K562 (cell line): ENCODE measurements at regions not wholly inside any gene's neighbourhood (a gene's known extent, or its start where the extent isn't known, plus 50 kb on each side); places are given as distances from the start of the nearest gene placed in this dataset.

ENCODE experiments used
- ATAC-seq: fragments of 200-7000 bp; cut with Tn5 transposase; 3 replicates; pipeline ENCODE4 v1.9.1; 2020; ENCODE audit warnings: moderate library complexity
- BruUV-seq: library from RNA; stranded (reverse); fragments of 400-500 nt; replicated peaks from 2 replicates; lab custom pipeline; 2021; lab: Mats Ljungman, UMichigan
- CTCF ChIA-PET: fragments of 300-600 bp; formaldehyde crosslinking; extraction: SDS; loops from one replicate; lab custom pipeline; 2021; ENCODE audit warnings: low intra/inter-chr PET ratio; lab: Yijun Ruan, JAX
- POLR2A ChIA-PET: fragments of 300-600, 350-650 bp; sonication (Branson Sonifier 250); formaldehyde crosslinking; extraction: SDS; loops from one replicate; lab custom pipeline; 2021; ENCODE audit warnings: antibody characterized with exemption, inconsistent platforms; lab: Yijun Ruan, JAX
- DNase-seq, 4 experiments: peaks; one replicate each; pipeline versions ENCODE4 v3.0.0 to v3.0.0-alpha.2; 2011 to 2018; ENCODE audit warnings: low spot score in 3 of 4, mixed read lengths in 3 of 4; ENCODE audit errors: extremely low read depth in 1 of 4
- FAIRE-seq: peaks from 2 replicates; lab custom pipeline; 2011; peaks lifted over from hg19 to GRCh38; lab: Jason Lieb, UNC
- H2AFZ ChIP-seq: 2 replicates; pipeline ENCODE4 v1.6.0; 2011; ENCODE audit warnings: low read depth, low read length, control low read depth, inconsistent platforms
- H3K27ac ChIP-seq: fragments of 200-600 bp; 3 replicates; pipeline ENCODE4 v1.8.0; 2011; ENCODE audit warnings: low read depth, mild to moderate bottlenecking, control low read depth, inconsistent platforms, low read length, moderate library complexity, mixed read lengths; ENCODE audit errors: extremely low read depth
- H3K27me3 ChIP-seq, 2 experiments: fragments of 300-600 bp in 1 of 2; 2 replicates in 1 of 2; 3 replicates in 1 of 2; pipeline versions ENCODE4 v1.6.0 to v1.8.0; 2011; ENCODE audit warnings: inconsistent platforms in 2 of 2, low read length in 2 of 2, mild to moderate bottlenecking in 1 of 2, mixed read lengths in 1 of 2, moderate library complexity in 1 of 2; ENCODE audit not compliant: control insufficient read depth in 2 of 2, insufficient read depth in 2 of 2
- H3K36me3 ChIP-seq: fragments of 300-600 bp; 3 replicates; pipeline ENCODE4 v1.8.0; 2011; ENCODE audit warnings: mild to moderate bottlenecking, low read length, inconsistent platforms; ENCODE audit not compliant: control insufficient read depth, insufficient read depth
- H3K4me1 ChIP-seq, 2 experiments: fragments of 200-600 bp in 1 of 2; replicated peaks in 1 of 2; 2 replicates in 1 of 2; 3 replicates in 1 of 2; pipeline versions ENCODE4 v1.5.1 to v1.8.0; 2011; ENCODE audit warnings: inconsistent platforms in 2 of 2, low read length in 2 of 2, mild to moderate bottlenecking in 1 of 2, mixed read lengths in 1 of 2, moderate library complexity in 1 of 2; ENCODE audit not compliant: control insufficient read depth in 2 of 2, insufficient read depth in 2 of 2
- H3K4me2 ChIP-seq: 2 replicates; pipeline ENCODE4 v1.6.1; 2011; ENCODE audit warnings: low read length, control low read depth, inconsistent platforms, mixed read lengths; ENCODE audit not compliant: insufficient read depth
- H3K4me3 ChIP-seq: fragments of 200-600 bp; sonication (generic), shearing (Covaris generic); 2 replicates; pipeline ENCODE4 v1.5.1; 2016; ENCODE audit warnings: control low read depth, inconsistent platforms
- H3K79me2 ChIP-seq: fragments of 200-600 bp; 3 replicates; pipeline ENCODE4 v1.8.0; 2011; ENCODE audit warnings: low read length, inconsistent platforms; ENCODE audit not compliant: control insufficient read depth, insufficient read depth
- H3K9ac ChIP-seq, 2 experiments: 2 replicates each; pipeline versions ENCODE4 v1.6.0 to v1.6.1; 2011; ENCODE audit warnings: low read depth in 2 of 2, low read length in 2 of 2, control low read depth in 1 of 2, inconsistent platforms in 1 of 2, mild to moderate bottlenecking in 1 of 2, mixed read lengths in 1 of 2; ENCODE audit not compliant: insufficient read depth in 1 of 2
- H3K9me1 ChIP-seq: one replicate; pipeline ENCODE4 v1.6.0; 2011; ENCODE audit warnings: inconsistent platforms, mild to moderate bottlenecking, low read length, moderate library complexity; ENCODE audit not compliant: control insufficient read depth, insufficient read depth
- H3K9me3 ChIP-seq: replicated peaks from 2 replicates; pipeline ENCODE4 v1.5.1; 2011; ENCODE audit warnings: low read depth, low read length, inconsistent platforms; ENCODE audit not compliant: control insufficient read depth, insufficient read depth
- H4K20me1 ChIP-seq: replicated peaks from 2 replicates; pipeline ENCODE4 v1.6.1; 2011; ENCODE audit warnings: low read length, inconsistent platforms, mixed read lengths; ENCODE audit not compliant: control insufficient read depth, insufficient read depth
- CBX2 ChIP-seq: fragments of 200-600 bp; sonication (generic); IDR thresholded peaks from one replicate; pipeline ENCODE4 v1.6.1; 2012; ENCODE audit warnings: mild to moderate bottlenecking, low read length, inconsistent platforms; ENCODE audit not compliant: insufficient read depth, poor library complexity, severe bottlenecking
- CREB5 ChIP-seq: fragments of 250-450 bp; sonication (Bioruptor Pico); IDR thresholded peaks from 2 replicates; pipeline ENCODE4 v1.5.0; 2020; ENCODE audit warnings: mild to moderate bottlenecking
- E2F8 ChIP-seq: fragments of 450-650 bp; IDR thresholded peaks from 2 replicates; pipeline ENCODE4 v1.7.1; 2018; ENCODE audit warnings: mild to moderate bottlenecking, low read depth; ENCODE audit not compliant: partially characterized antibody
- EHMT2 ChIP-seq: fragments of 450-650 bp; IDR thresholded peaks from 2 replicates; pipeline ENCODE4 v1.6.1; 2018; ENCODE audit warnings: antibody characterized with exemption
- HMBOX1 ChIP-seq: sonication (generic); IDR thresholded peaks from 2 replicates; pipeline ENCODE4 v1.6.1; 2016
- MAFF ChIP-seq: IDR thresholded peaks from 2 replicates; pipeline ENCODE4 v1.6.1; 2012; ENCODE audit warnings: low read length, improper control_type of control experiment
- MAFK ChIP-seq: IDR thresholded peaks from 2 replicates; pipeline ENCODE4 v1.6.1; 2011; ENCODE audit warnings: low read length, improper control_type of control experiment
- NR4A1 ChIP-seq, 2 experiments: fragments of 250-450 bp in 1 of 2; fragments of 450-650 bp in 1 of 2; sonication (Bioruptor Pico) in 1 of 2; IDR thresholded peaks; 2 replicates each; pipeline versions ENCODE4 v1.4.0 to v1.6.1; 2016 to 2020; ENCODE audit warnings: mild to moderate bottlenecking in 2 of 2, missing compliant biosample characterization in 1 of 2, missing genetic modification characterization in 1 of 2, moderate library complexity in 1 of 2
- PHB2 ChIP-seq: fragments of 450-650 bp; IDR thresholded peaks from 2 replicates; pipeline ENCODE4 v1.6.1; 2017; ENCODE audit warnings: low read depth
- TAF9B ChIP-seq: fragments of 450-650 bp; IDR thresholded peaks from 2 replicates; pipeline ENCODE4 v1.6.1; 2018; ENCODE audit warnings: mild to moderate bottlenecking; ENCODE audit not compliant: partially characterized antibody
- WGBS: fragments of 100-300 bp; shearing (Covaris generic); methylation state at CpG from one replicate; pipeline ENCODE4 v1.1.6; 2016; ENCODE audit warnings: low coverage, mixed read lengths; ENCODE audit not compliant: insufficient coverage; ENCODE audit errors: missing lambda C conversion rate; 5-methylcytosine and 5-hydroxymethylcytosine counted together
- in situ Hi-C: fragments of 300-500 bp; cut with MboI; formaldehyde crosslinking; loops from 4 replicates; pipeline ENCODE4 v1.15.0; 2018; ENCODE audit warnings: inconsistent platforms, mixed read lengths
- intact Hi-C: fragments of 100-400 bp; cut with micrococcal nuclease; formaldehyde crosslinking; loops from 2 replicates; pipeline ENCODE4 v1.14.2; 2022

GRCh38 chr6:144580771-144581170 lies 295.6 kb downstream of the UTRN start:
- H3K27me3 ChIP-seq, result no peaks in the 10 kb centered on the region
- no peak for ATAC-seq
- ChIA-PET POLR2A (interaction anchor here (0.6 kb wide), 1 partner anchor 216 kb away, joined by 3 read pairs; no protein-coding TSS in a partner anchor), CTCF (interaction anchor here (0.5 kb wide), 1 partner anchor 634 kb away, joined by 3 read pairs; no protein-coding TSS in a partner anchor)
- no peak overlapping the region for H3K4me2 ChIP-seq
- in situ Hi-C loops, result loop anchor here (10.0 to 25.0 kb wide), 2 partner anchors 634 to 1057 kb away; no protein-coding TSS in a partner anchor
- no peak overlapping the region for H3K9ac ChIP-seq
- TF ChIP-seq TAF9B, result no peak
- TF ChIP-seq CBX2, result no peak
- TF ChIP-seq MAFF, result no peak
- TF ChIP-seq PHB2, result no peak
- no peak for TF ChIP-seq E2F8
- no peak for TF ChIP-seq NR4A1 (CRISPR knock-in tag; IDR thresholded peaks at IDR 0.05)
- TF ChIP-seq NR4A1 (tag; IDR thresholded peaks at IDR 0.05), result no peak
- TF ChIP-seq EHMT2, result no peak
- no peak for TF ChIP-seq MAFK
- TF ChIP-seq CREB5 (CRISPR knock-in tag), result no peak
- no peak for TF ChIP-seq HMBOX1
- H3K4me1 ChIP-seq, result peaks cover 0 to 8% of the 10 kb centered on the region in 2 experiments; a peak in 2 of 5 replicates
- intact Hi-C loops, result loop anchor here (5.0 to 10.0 kb wide), 4 partner anchors 98 to 1154 kb away; partner anchors contain the start of gene EPM2A
- H3K79me2 ChIP-seq, result no peaks in the 10 kb centered on the region
- FAIRE-seq, result no peak
- no peaks in the 10 kb centered on the region for H3K9me1 ChIP-seq
- H4K20me1 ChIP-seq, result no peaks in the 10 kb centered on the region
- no peak overlapping the region for H2AFZ ChIP-seq
- DNase-seq, result no peak
- 73% methylated on average over 1 of the region's 1 CpG for WGBS
- BruUV-seq, result no TSS peak
- no peak overlapping the region for H3K4me3 ChIP-seq
- H3K9me3 ChIP-seq, result no peaks in the 10 kb centered on the region
- H3K27ac ChIP-seq, result no peak overlapping the region
- H3K36me3 ChIP-seq, result no peaks in the 10 kb centered on the region
